Fibroblast of villous mesenchyme (primary cell): ENCODE measurements at regions not wholly inside any gene's neighbourhood (a gene's known extent, or its start where the extent isn't known, plus 50 kb on each side); places are given as distances from the start of the nearest gene placed in this dataset.

ENCODE experiments used
- DNase-seq: peaks from one replicate; pipeline ENCODE4 v3.0.0-alpha.2; 2010; ENCODE audit warnings: low read depth
- H3K4me3 ChIP-seq: 2 replicates; pipeline ENCODE4 v1.5.1; 2011; ENCODE audit warnings: low read depth, mild to moderate bottlenecking, low read length
- TF ChIP-seq, protein P1 (sequence below): IDR thresholded peaks from 2 replicates; pipeline ENCODE4 v1.5.1; 2012; ENCODE audit warnings: low read depth, mild to moderate bottlenecking, low read length; ENCODE audit not compliant: insufficient read depth

- H3K4me3 ChIP-seq, result no peak overlapping the region
- TF ChIP-seq, protein P1, sequence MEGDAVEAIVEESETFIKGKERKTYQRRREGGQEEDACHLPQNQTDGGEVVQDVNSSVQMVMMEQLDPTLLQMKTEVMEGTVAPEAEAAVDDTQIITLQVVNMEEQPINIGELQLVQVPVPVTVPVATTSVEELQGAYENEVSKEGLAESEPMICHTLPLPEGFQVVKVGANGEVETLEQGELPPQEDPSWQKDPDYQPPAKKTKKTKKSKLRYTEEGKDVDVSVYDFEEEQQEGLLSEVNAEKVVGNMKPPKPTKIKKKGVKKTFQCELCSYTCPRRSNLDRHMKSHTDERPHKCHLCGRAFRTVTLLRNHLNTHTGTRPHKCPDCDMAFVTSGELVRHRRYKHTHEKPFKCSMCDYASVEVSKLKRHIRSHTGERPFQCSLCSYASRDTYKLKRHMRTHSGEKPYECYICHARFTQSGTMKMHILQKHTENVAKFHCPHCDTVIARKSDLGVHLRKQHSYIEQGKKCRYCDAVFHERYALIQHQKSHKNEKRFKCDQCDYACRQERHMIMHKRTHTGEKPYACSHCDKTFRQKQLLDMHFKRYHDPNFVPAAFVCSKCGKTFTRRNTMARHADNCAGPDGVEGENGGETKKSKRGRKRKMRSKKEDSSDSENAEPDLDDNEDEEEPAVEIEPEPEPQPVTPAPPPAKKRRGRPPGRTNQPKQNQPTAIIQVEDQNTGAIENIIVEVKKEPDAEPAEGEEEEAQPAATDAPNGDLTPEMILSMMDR, result no peak
- DNase-seq, result no peak
These were observed 179.9 kb downstream of the SLITRK6 start for GRCh38 chr13:85619321-85619720.

- DNase-seq, result no peak
- TF ChIP-seq, protein P1, result no peak
- H3K4me3 ChIP-seq, result no peak overlapping the region
These were observed 180.7 kb downstream of the SLITRK6 start for GRCh38 chr13:85618521-85618920.

DNA sequence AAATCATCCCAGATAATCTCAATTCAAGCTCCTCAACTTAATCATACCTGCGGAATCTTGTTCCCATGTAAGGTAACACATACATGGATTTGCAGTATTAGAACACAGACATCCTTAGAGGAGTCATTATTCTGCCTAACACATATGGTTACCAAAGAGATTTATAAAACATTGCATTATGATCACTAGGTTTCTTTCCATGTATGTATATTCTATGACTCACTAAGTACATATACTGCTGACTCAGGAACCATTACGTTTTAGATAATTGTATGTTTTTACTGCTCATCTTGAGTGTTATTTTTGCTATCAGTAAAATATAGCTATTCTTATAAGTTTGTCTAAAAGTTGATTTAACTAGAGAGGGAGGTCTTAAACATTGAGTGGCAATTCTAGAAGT lies 182.9 kb downstream of the SLITRK6 start:
- no peak overlapping the region for H3K4me3 ChIP-seq
- DNase-seq, result no peak
- TF ChIP-seq, protein P1, result no peak

DNA sequence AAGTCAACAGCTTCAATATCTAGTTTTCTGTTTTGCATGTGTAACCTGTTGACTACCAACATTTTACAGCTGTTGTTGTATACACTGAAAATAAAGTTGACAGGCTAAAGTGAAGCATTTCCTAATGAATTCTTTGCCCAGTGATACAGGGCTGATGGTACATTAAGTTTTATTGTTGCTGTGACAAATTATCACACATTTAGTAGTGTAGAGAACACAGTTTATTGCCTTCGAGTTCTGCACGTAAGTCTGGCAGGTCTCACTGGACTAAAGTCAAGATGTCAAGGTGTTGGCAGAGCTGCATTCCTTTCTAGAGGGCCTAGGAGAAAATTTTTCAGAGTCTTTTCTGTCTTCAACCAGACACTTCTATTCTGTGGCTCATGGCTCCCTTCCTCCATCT lies 184.2 kb downstream of the SLITRK6 start:
- no peak for DNase-seq
- TF ChIP-seq, protein P1, result no peak
- H3K4me3 ChIP-seq, result no peak overlapping the region

DNA sequence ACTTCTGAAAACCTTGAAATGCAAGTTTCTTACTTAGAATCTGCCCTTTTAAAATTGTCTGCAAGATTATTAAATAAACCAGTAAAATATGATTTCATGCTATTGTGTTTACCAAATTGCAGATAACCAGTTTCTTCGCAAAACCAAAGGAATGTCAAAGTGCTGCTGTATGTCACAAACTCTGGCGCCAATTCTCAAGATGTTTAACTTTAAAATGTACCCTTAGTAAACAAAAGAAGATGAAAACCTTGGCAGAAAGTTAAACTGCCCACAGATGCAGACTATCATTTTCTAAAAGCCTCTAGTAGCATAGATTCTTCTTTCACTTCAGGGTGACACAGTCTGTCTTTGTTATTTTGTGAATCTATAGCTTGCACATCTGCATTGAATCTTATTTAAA lies 189.2 kb downstream of the SLITRK6 start:
- no peak overlapping the region for H3K4me3 ChIP-seq
- no peak for DNase-seq
- TF ChIP-seq, protein P1, result no peak

DNA sequence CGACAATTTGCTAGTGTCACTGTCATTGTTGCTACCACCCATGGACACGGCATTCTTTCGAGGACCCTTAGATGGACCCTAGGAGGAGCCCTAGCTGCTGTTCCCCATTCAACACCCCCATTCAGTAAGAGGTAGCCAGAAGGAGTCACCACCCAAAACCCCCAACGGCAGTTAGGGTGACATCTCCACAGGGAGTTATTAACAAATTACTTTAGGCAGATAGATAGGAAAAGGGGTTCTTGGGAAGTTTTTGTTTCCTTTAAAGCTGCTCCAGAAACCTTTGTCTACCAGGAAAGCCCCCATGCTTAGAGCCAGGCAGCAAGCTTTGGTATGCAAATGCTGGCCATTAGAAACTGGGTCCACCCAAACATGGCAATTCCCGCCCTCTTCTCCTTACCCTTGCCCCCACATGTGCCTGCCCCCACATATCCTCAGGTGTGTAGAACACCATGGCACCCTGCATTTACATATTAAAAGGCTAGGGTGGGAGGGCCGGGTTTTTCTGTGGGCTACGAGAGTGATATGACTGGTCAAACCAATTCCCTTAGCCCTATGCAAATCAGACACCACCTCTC lies 190.9 kb downstream of the SLITRK6 start:
- TF ChIP-seq, protein P1, result no peak
- H3K4me3 ChIP-seq, result no peak overlapping the region
- DNase-seq, result no peak

- DNase-seq, result no peak
- no peak overlapping the region for H3K4me3 ChIP-seq
- TF ChIP-seq, protein P1, result no peak
These were observed 195.5 kb downstream of the SLITRK6 start for GRCh38 chr13:85603735-85604134.
